HG03469 (cell line): ENCODE measurements at regions not wholly inside any gene's neighbourhood (a gene's known extent, or its start where the extent isn't known, plus 50 kb on each side); places are given as distances from the start of the nearest gene placed in this dataset.

Source experiments
- ATAC-seq: cut with Tn5 transposase; IDR thresholded peaks from one replicate; pipeline ENCODE4 v1.9.1; 2021; ENCODE audit warnings: mild to moderate bottlenecking, moderate library complexity, moderate number of reproducible peaks; ENCODE audit not compliant: unreplicated experiment

- ATAC-seq: no peak
Observed at GRCh38 chr17:79150035-79150733, 75.6 kb downstream of the ENGASE start.

- no peak for ATAC-seq
Observed at GRCh38 chr17:79148584-79148983, 74.0 kb downstream of the ENGASE start.

GRCh38 chr17:79147746-79148506, 73.3 kb downstream of the ENGASE start:
- no peak for ATAC-seq

GRCh38 chr17:79146562-79146961, 71.9 kb downstream of the ENGASE start:
- no peak for ATAC-seq

- ATAC-seq: no peak
Observed at GRCh38 chr17:79145548-79145947, 70.9 kb downstream of the ENGASE start.

GRCh38 chr17:79144133-79144532, 69.5 kb downstream of the ENGASE start:
- no peak for ATAC-seq

GRCh38 chr17:79142375-79142774, 67.8 kb downstream of the ENGASE start:
- ATAC-seq: no peak

- ATAC-seq: no peak
Observed at GRCh38 chr17:79141578-79142355, 67.1 kb downstream of the ENGASE start.

- no peak for ATAC-seq
Observed at GRCh38 chr17:79138826-79139225, 64.2 kb downstream of the ENGASE start.

- no peak for ATAC-seq
Observed at GRCh38 chr17:79137789-79138165, 63.2 kb downstream of the ENGASE start.

GRCh38 chr17:79137015-79137788, 62.6 kb downstream of the ENGASE start:
- no peak for ATAC-seq

- ATAC-seq: no peak
Observed at GRCh38 chr17:79136596-79136995, 62.0 kb downstream of the ENGASE start.
